H1 (cell line): ENCODE measurements at regions not wholly inside any gene's neighbourhood (a gene's known extent, or its start where the extent isn't known, plus 50 kb on each side); places are given as distances from the start of the nearest gene placed in this dataset.

Experiments used
- BRCA1 ChIP-seq: IDR thresholded peaks from 2 replicates; pipeline ENCODE4 v1.6.1; 2012; ENCODE audit warnings: low read depth, low read length, improper control_type of control experiment
- SIN3A ChIP-seq, 2 experiments: IDR thresholded peaks in 1 of 2; conservative IDR thresholded peaks in 1 of 2; 2 replicates each; pipeline ENCODE4 v1.6.1; 2011 to 2012; ENCODE audit warnings: low read length in 2 of 2, improper control_type of control experiment in 1 of 2, low read depth in 1 of 2, mild to moderate bottlenecking in 1 of 2
- YY1 ChIP-seq: IDR thresholded peaks from 2 replicates; pipeline ENCODE4 v1.6.1; 2011; ENCODE audit warnings: low read depth, mild to moderate bottlenecking, low read length

- TF ChIP-seq YY1 (no peak), SIN3A (conservative IDR thresholded peaks at IDR 0.05 in 1 of 2, IDR thresholded peaks at IDR 0.05 in 1 of 2; ENCODE audit: low read depth in 1 of 2, low read length in 2 of 2) (no peak), BRCA1 (no peak)
Observed at GRCh38 chr4:22097596-22097995, 149.0 kb upstream of the KCNIP4 start (continued).
